ENCODE measurements at regions not wholly inside any gene's neighbourhood (a gene's known extent, or its start where the extent isn't known, plus 50 kb on each side); places are given as distances from the start of the nearest gene placed in this dataset.

DNA sequence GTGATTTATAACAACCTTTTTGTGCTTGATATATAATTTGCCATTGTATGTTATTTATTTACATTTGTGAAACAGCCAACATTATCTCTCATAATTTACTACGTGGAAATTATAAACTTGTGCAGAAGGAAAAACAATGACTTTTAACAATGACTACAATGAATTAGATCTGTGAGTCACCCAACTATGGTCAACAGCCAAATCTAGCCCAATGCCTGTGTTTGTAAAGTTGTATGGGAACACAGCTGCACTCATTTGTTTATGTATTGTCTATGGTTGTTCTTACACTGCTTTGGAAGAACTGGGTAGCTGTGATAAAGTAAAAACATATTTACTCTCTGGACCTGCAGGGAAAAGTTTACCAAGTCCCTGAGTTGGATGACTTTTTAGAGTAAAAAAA, 110.4 kb downstream of the OTOL1 start:
- TF ChIP-seq, protein P1, sequence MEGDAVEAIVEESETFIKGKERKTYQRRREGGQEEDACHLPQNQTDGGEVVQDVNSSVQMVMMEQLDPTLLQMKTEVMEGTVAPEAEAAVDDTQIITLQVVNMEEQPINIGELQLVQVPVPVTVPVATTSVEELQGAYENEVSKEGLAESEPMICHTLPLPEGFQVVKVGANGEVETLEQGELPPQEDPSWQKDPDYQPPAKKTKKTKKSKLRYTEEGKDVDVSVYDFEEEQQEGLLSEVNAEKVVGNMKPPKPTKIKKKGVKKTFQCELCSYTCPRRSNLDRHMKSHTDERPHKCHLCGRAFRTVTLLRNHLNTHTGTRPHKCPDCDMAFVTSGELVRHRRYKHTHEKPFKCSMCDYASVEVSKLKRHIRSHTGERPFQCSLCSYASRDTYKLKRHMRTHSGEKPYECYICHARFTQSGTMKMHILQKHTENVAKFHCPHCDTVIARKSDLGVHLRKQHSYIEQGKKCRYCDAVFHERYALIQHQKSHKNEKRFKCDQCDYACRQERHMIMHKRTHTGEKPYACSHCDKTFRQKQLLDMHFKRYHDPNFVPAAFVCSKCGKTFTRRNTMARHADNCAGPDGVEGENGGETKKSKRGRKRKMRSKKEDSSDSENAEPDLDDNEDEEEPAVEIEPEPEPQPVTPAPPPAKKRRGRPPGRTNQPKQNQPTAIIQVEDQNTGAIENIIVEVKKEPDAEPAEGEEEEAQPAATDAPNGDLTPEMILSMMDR (conservative IDR thresholded peaks at IDR 0.05; ENCODE audit: low read length), result no peak
- no peak for TF ChIP-seq EZH2phosphoT487 (IDR thresholded peaks at IDR 0.05; ENCODE audit: borderline replicate concordance)

Data from Loucy (cell line).